Kasumi-1 (cell line): ENCODE measurements at regions not wholly inside any gene's neighbourhood (a gene's known extent, or its start where the extent isn't known, plus 50 kb on each side); places are given as distances from the start of the nearest gene placed in this dataset.
A peak's percentile ranks its signal among the peaks of the same experiment; 100 is the strongest.
"Not testable (repeated sequence)": the region's sequence is repeated elsewhere in the genome, so short reads cannot be mapped to it uniquely, and the experiment has no call there.

Experiments
- DNase-seq, 2 experiments: peaks; one replicate each; lab custom pipeline; 2025; lab: John Stamatoyannopoulos, UW

GRCh38 chr11:13614918-13615317 is 53.5 kb upstream of the FAR1 start:
- DNase-seq = not testable (repeated sequence)

- DNase-seq = no peak
Observed at GRCh38 chr11:13608656-13609055, 59.8 kb upstream of the FAR1 start.

GRCh38 chr11:13606701-13607100 is 61.8 kb upstream of the FAR1 start:
- no peak for DNase-seq

GRCh38 chr11:13603661-13604060 is 64.8 kb upstream of the FAR1 start:
- DNase-seq = no peak

- DNase-seq = no peak
Observed at GRCh38 chr11:13602844-13603243, 65.6 kb upstream of the FAR1 start.

- DNase-seq = no peak
Observed at GRCh38 chr11:13596611-13597326, 71.7 kb upstream of the FAR1 start.

- no peak for DNase-seq
Observed at GRCh38 chr11:13595166-13595565, 73.3 kb upstream of the FAR1 start.

- DNase-seq = no peak
Observed at GRCh38 chr11:13594044-13594443, 74.4 kb upstream of the FAR1 start.

- DNase-seq = no peak
Observed at GRCh38 chr11:13578514-13579140, 82.8 kb upstream of the PTH start.

- DNase-seq = no peak
Observed at GRCh38 chr11:13577881-13578280, 82.1 kb upstream of the PTH start.

GRCh38 chr11:13576995-13577394 is 81.2 kb upstream of the PTH start:
- DNase-seq = no peak

- DNase-seq = not testable (repeated sequence)
Observed at GRCh38 chr11:13575385-13575784, 79.6 kb upstream of the PTH start.

- no peak for DNase-seq
Observed at GRCh38 chr11:13567551-13567950, 71.8 kb upstream of the PTH start.

- DNase-seq = no peak
Observed at GRCh38 chr11:13561860-13562259, 66.1 kb upstream of the PTH start.

GRCh38 chr11:13560341-13560740 is 64.5 kb upstream of the PTH start:
- DNase-seq = not testable (repeated sequence)

- DNase-seq = no peak
Observed at GRCh38 chr11:13552784-13553183, 57.0 kb upstream of the PTH start.

GRCh38 chr11:13551834-13552233 is 56.0 kb upstream of the PTH start:
- no peak for DNase-seq

GRCh38 chr11:13550761-13551160 is 55.0 kb upstream of the PTH start:
- peak; percentile 1 to 6 for DNase-seq

- not testable (repeated sequence) for DNase-seq
Observed at GRCh38 chr11:13546092-13546491, 50.3 kb upstream of the PTH start.
